HEK293 (cell line): ENCODE measurements at regions not wholly inside any gene's neighbourhood (a gene's known extent, or its start where the extent isn't known, plus 50 kb on each side); places are given as distances from the start of the nearest gene placed in this dataset.
"Not testable (repeated sequence)": the region's sequence is repeated elsewhere in the genome, so short reads cannot be mapped to it uniquely, and the experiment has no call there.

Source experiments
- CTCF ChIA-PET: fragments of 350-600 bp; formaldehyde crosslinking; extraction: SDS; loops from one replicate; lab custom pipeline; 2021; ENCODE audit warnings: antibody characterized with exemption; lab: Yijun Ruan, JAX
- POLR2A ChIA-PET: fragments of 300-600 bp; formaldehyde crosslinking; extraction: SDS; loops from one replicate; lab custom pipeline; 2020; ENCODE audit warnings: antibody characterized with exemption, inconsistent platforms; lab: Yijun Ruan, JAX
- H3K27ac ChIP-seq: fragments of 200-500 bp; sonication (Bioruptor generic); 2 replicates; pipeline ENCODE4 v1.5.1; 2014; ENCODE audit warnings: low read depth, low read length, control low read depth, inconsistent platforms; ENCODE audit errors: extremely low read depth
- H3K36me3 ChIP-seq, 2 experiments: fragments of 200-500 bp in 1 of 2; sonication (Bioruptor generic) in 1 of 2; 1 replicate in 1 of 2; 2 replicates in 1 of 2; pipeline ENCODE4 v1.5.1; 2014 to 2017; ENCODE audit warnings: inconsistent platforms in 2 of 2, low read length in 2 of 2; ENCODE audit not compliant: control insufficient read depth in 2 of 2, insufficient read depth in 1 of 2
- H3K4me1 ChIP-seq: fragments of 200-500 bp; sonication (Bioruptor generic); 2 replicates; pipeline ENCODE4 v1.5.1; 2014; ENCODE audit warnings: mild to moderate bottlenecking, low read length, inconsistent platforms; ENCODE audit not compliant: control insufficient read depth, insufficient read depth
- H3K4me3 ChIP-seq: 2 replicates; pipeline ENCODE4 v1.5.1; 2011; ENCODE audit warnings: low read depth, mild to moderate bottlenecking, control low read depth, low read length, moderate library complexity
- H3K9me3 ChIP-seq: fragments of 200-500 bp; sonication (Bioruptor generic); 2 replicates; pipeline ENCODE4 v1.5.1; 2014; ENCODE audit warnings: low read depth, low read length, inconsistent platforms; ENCODE audit not compliant: control insufficient read depth, insufficient read depth
- BCL11A ChIP-seq: fragments of 450-650 bp; formaldehyde crosslinking; IDR thresholded peaks from 2 replicates; pipeline ENCODE4 v1.5.1; 2016; ENCODE audit warnings: low read depth, missing biosample characterization, missing genetic modification characterization
- HOXC10 ChIP-seq: sonication (generic); formaldehyde crosslinking; IDR thresholded peaks from 2 replicates; pipeline ENCODE4 v1.8.1; 2023; ENCODE audit warnings: mild to moderate bottlenecking, missing genetic modification reagents
- SP7 ChIP-seq: fragments of 450-650 bp; formaldehyde crosslinking; IDR thresholded peaks from 2 replicates; pipeline ENCODE4 v1.5.1; 2016; ENCODE audit warnings: missing biosample characterization, missing genetic modification characterization
- ZBTB17 ChIP-seq: fragments of 450-650 bp; formaldehyde crosslinking; IDR thresholded peaks from 2 replicates; pipeline ENCODE4 v1.5.1; 2016; ENCODE audit warnings: missing biosample characterization, missing genetic modification characterization
- ZBTB21 ChIP-seq: fragments of 450-650 bp; formaldehyde crosslinking; IDR thresholded peaks from 2 replicates; pipeline ENCODE4 v1.5.1; 2017; ENCODE audit warnings: missing biosample characterization, missing genetic modification characterization
- ZFP41 ChIP-seq: fragments of 450-650 bp; formaldehyde crosslinking; IDR thresholded peaks from 2 replicates; pipeline ENCODE4 v1.5.1; 2016; ENCODE audit warnings: missing biosample characterization, missing genetic modification characterization, borderline replicate concordance
- ZNF155 ChIP-seq: fragments of 450-650 bp; formaldehyde crosslinking; IDR thresholded peaks from 2 replicates; pipeline ENCODE4 v1.5.1; 2016; ENCODE audit warnings: missing biosample characterization, missing genetic modification characterization
- ZNF292 ChIP-seq: fragments of 450-650 bp; formaldehyde crosslinking; IDR thresholded peaks from 2 replicates; pipeline ENCODE4 v1.5.1; 2016; ENCODE audit warnings: low read depth, missing biosample characterization, missing genetic modification characterization, borderline replicate concordance
- ZNF350 ChIP-seq: fragments of 450-650 bp; formaldehyde crosslinking; IDR thresholded peaks from 2 replicates; pipeline ENCODE4 v1.5.0; 2017; ENCODE audit warnings: missing biosample characterization, mild to moderate bottlenecking, missing genetic modification characterization
- ZNF521 ChIP-seq: fragments of 450-650 bp; formaldehyde crosslinking; IDR thresholded peaks from 2 replicates; pipeline ENCODE4 v1.5.1; 2017; ENCODE audit warnings: missing biosample characterization, mild to moderate bottlenecking, missing genetic modification characterization
- ZNF596 ChIP-seq: fragments of 450-650 bp; IDR thresholded peaks from 2 replicates; pipeline ENCODE4 v1.5.0; 2018; ENCODE audit warnings: missing biosample characterization, mild to moderate bottlenecking, missing genetic modification characterization, moderate library complexity
- ZNF621 ChIP-seq: fragments of 450-650 bp; formaldehyde crosslinking; IDR thresholded peaks from 2 replicates; pipeline ENCODE4 v1.5.1; 2017; ENCODE audit warnings: missing biosample characterization, missing genetic modification characterization
- ZNF623 ChIP-seq: fragments of 450-650 bp; formaldehyde crosslinking; IDR thresholded peaks from 2 replicates; pipeline ENCODE4 v1.5.1; 2016; ENCODE audit warnings: missing biosample characterization, missing genetic modification characterization
- ZNF626 ChIP-seq: fragments of 450-650 bp; sonication (Bioruptor Pico); formaldehyde crosslinking; IDR thresholded peaks from 2 replicates; pipeline ENCODE4 v1.5.1; 2018; ENCODE audit warnings: missing biosample characterization, missing genetic modification characterization, inconsistent platforms
- ZNF664 ChIP-seq: fragments of 450-650 bp; formaldehyde crosslinking; IDR thresholded peaks from 2 replicates; pipeline ENCODE4 v1.5.1; 2016; ENCODE audit warnings: missing biosample characterization, missing genetic modification characterization
- ZNF791 ChIP-seq: fragments of 450-650 bp; formaldehyde crosslinking; IDR thresholded peaks from 2 replicates; pipeline ENCODE4 v1.5.1; 2016; ENCODE audit warnings: missing biosample characterization, missing genetic modification characterization
- ZXDB ChIP-seq: fragments of 450-650 bp; formaldehyde crosslinking; IDR thresholded peaks from 2 replicates; pipeline ENCODE4 v1.5.1; 2016; ENCODE audit warnings: missing biosample characterization, missing genetic modification characterization
- TF ChIP-seq, protein P1 (sequence below): fragments of 450-650 bp; formaldehyde crosslinking; IDR thresholded peaks from 2 replicates; pipeline ENCODE4 v1.5.1; 2016; ENCODE audit warnings: missing biosample characterization, missing genetic modification characterization
- TF ChIP-seq, protein P2 (sequence below): fragments of 450-650 bp; formaldehyde crosslinking; IDR thresholded peaks from 2 replicates; pipeline ENCODE4 v1.5.1; 2016; ENCODE audit warnings: missing biosample characterization, missing genetic modification characterization

DNA sequence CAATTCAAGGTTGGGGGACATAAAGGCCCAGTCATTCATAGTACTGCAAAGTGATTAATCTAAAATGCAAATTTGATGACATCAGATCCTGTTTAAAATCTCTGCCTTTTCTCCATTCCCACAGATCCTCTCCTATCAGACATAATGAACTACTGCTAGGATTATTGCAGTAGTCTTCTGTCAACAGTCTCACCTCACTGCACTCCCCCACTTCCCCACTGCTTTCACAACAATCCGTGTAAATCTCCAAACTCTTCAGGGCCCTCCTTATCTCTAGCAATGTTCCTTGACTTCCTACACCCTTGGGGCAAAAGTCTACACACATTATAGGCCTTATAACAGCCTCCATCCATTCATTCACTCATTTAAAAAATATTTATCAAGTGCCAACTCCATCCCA is 112.4 kb downstream of the KBTBD2 start:
- Histone ChIP-seq H3K9me3 (no peaks in the 10 kb centered on the region), H3K4me3 (no peak overlapping the region), H3K27ac (no peak overlapping the region), H3K4me1 (no peaks in the 10 kb centered on the region), H3K36me3 (no peaks in the 10 kb centered on the region)
- TF ChIP-seq BCL11A (tag by site-specific recombination) (no peak), ZNF664 (tag by site-specific recombination) (no peak), ZBTB21 (tag by site-specific recombination) (no peak), ZNF621 (tag by site-specific recombination) (no peak), HOXC10 (CRISPR knock-in tag) (no peak), ZNF292 (tag by site-specific recombination) (no peak), ZNF350 (tag by site-specific recombination) (no peak), ZNF155 (tag by site-specific recombination) (no peak), ZNF596 (tag by site-specific recombination) (no peak), ZNF791 (no peak), ZXDB (tag by site-specific recombination) (no peak), SP7 (tag by site-specific recombination) (no peak), ZBTB17 (tag by site-specific recombination) (no peak), ZNF626 (tag by site-specific recombination) (no peak), ZNF521 (no peak), ZNF623 (no peak), ZFP41 (tag by site-specific recombination) (no peak)
- TF ChIP-seq, protein P1, sequence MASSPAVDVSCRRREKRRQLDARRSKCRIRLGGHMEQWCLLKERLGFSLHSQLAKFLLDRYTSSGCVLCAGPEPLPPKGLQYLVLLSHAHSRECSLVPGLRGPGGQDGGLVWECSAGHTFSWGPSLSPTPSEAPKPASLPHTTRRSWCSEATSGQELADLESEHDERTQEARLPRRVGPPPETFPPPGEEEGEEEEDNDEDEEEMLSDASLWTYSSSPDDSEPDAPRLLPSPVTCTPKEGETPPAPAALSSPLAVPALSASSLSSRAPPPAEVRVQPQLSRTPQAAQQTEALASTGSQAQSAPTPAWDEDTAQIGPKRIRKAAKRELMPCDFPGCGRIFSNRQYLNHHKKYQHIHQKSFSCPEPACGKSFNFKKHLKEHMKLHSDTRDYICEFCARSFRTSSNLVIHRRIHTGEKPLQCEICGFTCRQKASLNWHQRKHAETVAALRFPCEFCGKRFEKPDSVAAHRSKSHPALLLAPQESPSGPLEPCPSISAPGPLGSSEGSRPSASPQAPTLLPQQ: no peak
- TF ChIP-seq, protein P2, sequence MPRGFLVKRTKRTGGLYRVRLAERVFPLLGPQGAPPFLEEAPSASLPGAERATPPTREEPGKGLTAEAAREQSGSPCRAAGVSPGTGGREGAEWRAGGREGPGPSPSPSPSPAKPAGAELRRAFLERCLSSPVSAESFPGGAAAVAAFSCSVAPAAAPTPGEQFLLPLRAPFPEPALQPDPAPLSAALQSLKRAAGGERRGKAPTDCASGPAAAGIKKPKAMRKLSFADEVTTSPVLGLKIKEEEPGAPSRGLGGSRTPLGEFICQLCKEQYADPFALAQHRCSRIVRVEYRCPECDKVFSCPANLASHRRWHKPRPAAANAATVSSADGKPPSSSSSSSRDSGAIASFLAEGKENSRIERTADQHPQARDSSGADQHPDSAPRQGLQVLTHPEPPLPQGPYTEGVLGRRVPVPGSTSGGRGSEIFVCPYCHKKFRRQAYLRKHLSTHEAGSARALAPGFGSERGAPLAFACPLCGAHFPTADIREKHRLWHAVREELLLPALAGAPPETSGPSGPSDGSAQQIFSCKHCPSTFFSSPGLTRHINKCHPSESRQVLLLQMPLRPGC (tag by site-specific recombination): no peak
- POLR2A ChIA-PET: no interaction called here
- CTCF ChIA-PET: no interaction called here

DNA sequence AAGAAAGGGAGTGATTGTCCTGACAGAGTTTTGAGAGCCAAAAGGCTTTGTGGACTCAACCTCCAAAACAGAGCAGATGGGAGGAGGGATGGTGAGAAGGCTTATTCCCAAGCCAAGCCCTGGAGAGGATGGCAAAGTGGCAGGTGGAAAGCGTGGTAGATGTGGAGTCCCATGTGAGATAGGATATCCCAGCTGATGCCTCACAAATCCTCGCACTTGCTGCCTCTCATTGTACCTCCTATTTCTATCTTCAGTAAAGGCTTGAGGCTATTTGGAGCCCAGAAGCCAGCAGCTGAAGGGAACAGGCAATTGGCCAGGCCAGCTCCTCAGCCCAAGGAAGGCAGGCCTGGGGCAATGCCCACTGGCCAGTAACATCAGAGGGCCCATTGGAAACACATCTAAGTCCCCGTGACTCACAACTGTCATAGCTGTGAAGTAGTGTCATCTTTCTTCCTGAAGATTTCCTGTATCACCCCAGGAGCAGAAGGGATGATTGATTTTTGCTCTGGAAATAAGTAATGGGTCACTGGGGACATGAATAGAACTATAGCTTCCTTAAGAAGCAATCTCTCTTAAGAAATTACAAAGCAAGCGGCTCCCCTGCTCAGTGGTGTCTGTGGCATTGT is 114.4 kb downstream of the KBTBD2 start:
- POLR2A ChIA-PET, H3K4me3 ChIP-seq, H3K36me3 ChIP-seq, H3K27ac ChIP-seq, H3K9me3 ChIP-seq, H3K4me1 ChIP-seq: not testable (repeated sequence)
- CTCF ChIA-PET: interaction anchor here (1.5 kb wide), 1 partner anchor 21 kb away, joined by 5 read pairs; no protein-coding TSS in a partner anchor

DNA sequence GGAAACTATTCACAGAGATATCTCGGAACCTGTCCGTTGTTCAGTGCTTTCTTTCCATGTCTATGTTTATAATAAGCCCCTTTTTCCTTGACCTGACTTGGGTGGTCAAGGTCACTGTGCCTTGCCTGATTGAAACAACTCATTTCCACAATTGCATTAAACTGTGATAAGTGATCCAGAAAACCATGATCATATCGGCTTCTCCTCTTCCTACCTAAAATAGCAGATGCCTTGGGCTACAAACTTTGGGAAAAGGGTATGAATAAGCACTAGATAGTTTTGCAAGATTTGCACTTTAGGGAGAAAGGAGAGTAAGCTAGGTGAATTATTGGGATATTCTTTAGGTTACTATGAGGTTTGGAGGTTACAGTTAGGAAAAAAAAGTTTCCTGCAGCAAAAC is 115.2 kb downstream of the KBTBD2 start:
- H3K4me3 ChIP-seq, H3K9me3 ChIP-seq, CTCF ChIA-PET, H3K36me3 ChIP-seq, H3K27ac ChIP-seq, H3K4me1 ChIP-seq, POLR2A ChIA-PET: not testable (repeated sequence)

DNA sequence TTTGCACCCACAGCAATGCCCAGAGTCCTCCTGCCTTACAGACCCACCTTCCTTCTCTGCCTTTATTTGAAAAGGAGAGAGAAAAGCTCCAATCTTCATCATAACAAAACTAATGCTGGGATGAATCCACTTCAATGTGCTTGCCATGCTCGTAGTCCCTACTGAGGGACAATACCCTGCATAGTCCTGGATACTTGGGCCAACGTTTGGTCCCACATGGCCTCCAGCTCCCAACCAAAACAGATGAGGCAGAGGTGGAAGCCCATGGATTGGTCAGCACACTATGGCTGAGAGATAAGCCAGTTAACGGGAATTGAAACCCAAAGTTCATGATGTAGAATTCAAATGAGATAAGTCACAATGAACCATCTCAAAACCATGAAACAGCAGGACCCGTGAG is 115.8 kb downstream of the KBTBD2 start:
- H3K4me1 ChIP-seq, H3K4me3 ChIP-seq, H3K9me3 ChIP-seq, H3K27ac ChIP-seq, CTCF ChIA-PET, POLR2A ChIA-PET, H3K36me3 ChIP-seq: not testable (repeated sequence)
